Activated effector memory CD4-positive, alpha-beta T cell treated with anti-CD3 and anti-CD28 coated beads, Interleukin-2, amount 50 U/mL, for 16 hours (primary cell): ENCODE measurements at regions not wholly inside any gene's neighbourhood (a gene's known extent, or its start where the extent isn't known, plus 50 kb on each side); places are given as distances from the start of the nearest gene placed in this dataset.
"Not testable (repeated sequence)": the region's sequence is repeated elsewhere in the genome, so short reads cannot be mapped to it uniquely, and the experiment has no call there.

Experiments used
- DNase-seq: peaks from one replicate; pipeline ENCODE4 v3.0.0-alpha.2; 2020

DNA sequence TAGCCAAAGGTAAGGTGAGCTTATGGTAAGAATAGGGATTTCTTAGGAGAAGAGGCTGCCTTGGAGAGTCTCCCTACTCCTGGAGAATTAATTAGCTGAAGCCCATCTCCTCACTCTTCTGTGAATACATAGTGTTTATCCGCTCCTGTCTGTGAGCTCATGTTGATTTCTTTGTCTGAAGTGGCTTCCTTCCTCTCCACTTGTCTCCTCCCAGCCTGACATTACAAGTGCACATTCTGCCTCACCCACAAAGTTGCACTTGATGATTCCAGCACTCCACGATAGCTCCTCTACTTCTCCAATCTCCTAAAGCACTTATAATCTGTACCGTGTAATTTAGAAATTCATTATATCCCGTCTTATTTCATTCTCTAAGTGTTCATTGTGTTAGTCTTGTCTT lies 287.2 kb downstream of the QKI start:
- no peak for DNase-seq

GRCh38 chr6:163698086-163698485 lies 283.6 kb downstream of the QKI start:
- no peak for DNase-seq

DNA sequence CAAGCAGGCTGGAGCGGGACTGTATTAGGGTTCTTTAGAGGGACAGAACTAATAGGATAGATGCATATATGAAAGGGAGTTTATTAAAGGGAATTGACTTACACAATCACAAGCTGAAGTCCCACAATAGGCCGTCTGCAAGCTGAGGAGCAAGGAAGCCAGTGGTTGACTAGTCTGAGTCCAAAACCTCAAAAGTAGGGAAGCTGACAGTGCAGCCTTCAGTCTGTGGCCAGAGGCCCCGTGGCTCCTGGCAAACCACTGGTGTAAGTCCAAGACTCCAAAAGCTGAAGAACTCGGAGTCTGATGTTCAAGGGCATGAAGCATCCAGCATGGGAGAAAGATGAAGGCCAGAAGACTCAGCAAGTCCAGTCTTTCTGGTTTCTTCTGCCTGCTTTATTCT lies 281.8 kb downstream of the QKI start:
- not testable (repeated sequence) for DNase-seq

GRCh38 chr6:163695414-163695864 lies 280.9 kb downstream of the QKI start:
- no peak for DNase-seq

DNA sequence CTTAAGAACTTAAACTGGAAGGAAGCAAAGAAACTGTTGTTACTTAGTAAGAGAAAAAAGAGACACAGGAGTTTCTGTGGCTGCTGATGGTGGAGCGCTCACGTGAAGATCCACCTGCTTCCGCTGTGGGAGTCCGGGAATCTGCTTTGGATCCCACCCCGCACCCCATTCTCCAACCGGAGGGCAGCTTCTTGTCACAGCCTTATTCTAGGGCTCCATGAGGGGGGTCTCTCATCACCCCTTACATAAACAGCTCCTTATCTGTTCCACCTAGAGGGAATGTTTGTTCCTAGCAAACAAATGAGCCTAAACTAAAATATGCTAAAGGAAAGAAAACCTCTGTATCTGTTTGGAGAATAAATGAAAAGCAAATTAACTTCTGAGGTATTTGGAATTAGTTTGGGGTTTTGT lies 280.5 kb downstream of the QKI start:
- DNase-seq, result no peak

GRCh38 chr6:163694072-163694471 lies 279.6 kb downstream of the QKI start:
- no peak for DNase-seq

GRCh38 chr6:163691049-163691448 lies 276.5 kb downstream of the QKI start:
- no peak for DNase-seq

GRCh38 chr6:163688739-163689362 lies 274.3 kb downstream of the QKI start:
- DNase-seq, result no peak

GRCh38 chr6:163687075-163687474 lies 272.6 kb downstream of the QKI start:
- no peak for DNase-seq

DNA sequence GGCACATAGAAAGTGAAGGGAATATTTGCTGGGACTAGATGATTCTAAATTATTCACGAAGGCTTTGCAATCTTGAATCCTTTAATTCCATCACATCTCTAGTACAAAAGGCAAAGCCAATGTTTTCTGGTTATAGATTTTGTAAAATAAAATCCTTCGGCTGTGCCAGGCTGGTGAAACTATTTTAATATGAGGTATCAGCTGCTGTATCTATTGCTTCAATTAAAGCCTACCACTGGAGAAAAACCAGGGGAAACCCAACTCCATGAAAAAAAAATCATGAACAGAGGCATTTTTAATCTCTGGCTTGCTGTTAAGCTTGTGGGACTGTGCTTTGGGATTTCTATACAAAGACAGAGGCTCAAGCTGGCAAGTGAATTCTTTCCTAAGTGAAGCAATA lies 271.8 kb downstream of the QKI start:
- no peak for DNase-seq

DNA sequence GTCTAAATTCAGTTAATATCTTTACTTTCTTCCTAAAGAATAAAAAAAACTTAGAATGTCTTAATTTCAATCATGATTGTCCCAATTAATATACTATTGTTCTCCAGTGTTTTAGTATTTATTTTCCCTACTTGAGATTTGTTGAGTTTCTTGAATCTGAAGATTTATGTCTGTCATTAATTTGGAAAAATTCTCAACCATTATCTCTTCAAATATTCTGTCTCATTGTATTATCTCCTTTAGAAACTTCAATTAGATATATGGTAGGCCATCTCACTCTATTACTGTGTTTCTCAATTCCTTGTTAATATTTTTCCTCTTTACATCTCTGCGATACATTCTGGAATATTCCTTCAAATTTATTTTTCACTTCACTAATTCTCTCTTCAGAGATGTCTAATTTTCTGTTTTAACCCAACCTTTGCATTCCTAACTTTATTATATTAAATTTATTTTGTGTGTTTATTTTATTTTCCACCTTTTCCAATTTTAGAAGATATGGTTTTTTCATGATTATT lies 268.6 kb downstream of the QKI start:
- no peak for DNase-seq

DNA sequence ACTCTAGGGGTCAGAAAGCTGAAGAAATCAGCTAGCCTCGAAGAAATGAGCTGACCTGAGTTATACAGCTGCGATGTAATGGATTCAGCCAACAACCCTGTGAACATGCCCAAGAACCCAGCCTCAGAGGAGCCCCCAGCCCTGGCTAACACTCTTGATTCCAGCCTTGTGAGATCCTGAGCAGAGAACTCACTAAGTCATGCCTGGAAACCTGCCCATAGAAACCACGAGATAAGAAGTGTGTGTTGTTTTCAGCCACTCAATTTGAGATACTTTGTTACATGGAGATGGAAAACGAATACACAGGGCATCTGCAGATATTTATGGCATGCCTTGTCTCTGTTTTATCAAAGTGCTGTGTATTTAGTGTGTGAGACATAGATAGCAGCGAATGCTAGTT lies 265.2 kb downstream of the QKI start:
- DNase-seq, result no peak

GRCh38 chr6:163679012-163679660 lies 264.6 kb downstream of the QKI start:
- DNase-seq, result no peak

DNA sequence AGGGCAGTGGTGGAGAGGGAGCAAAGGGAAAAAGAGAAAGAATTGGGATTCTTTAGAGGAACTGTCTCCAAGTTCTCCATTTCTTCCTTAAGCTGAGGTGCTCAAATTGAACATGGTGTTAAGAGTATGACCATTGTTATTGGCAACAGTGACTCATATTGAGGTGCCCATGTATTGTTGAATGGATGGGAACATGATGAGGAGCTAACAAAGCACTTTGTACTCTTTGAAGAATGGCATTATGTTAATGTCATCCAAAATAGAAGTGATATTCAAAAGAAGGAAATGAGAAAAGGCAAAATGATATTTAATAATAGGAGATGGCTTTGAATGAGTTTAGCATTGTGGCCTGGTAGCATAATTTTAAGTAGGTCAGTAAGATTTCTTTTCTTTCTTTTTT lies 261.1 kb downstream of the QKI start:
- no peak for DNase-seq

GRCh38 chr6:163672710-163673109 lies 258.2 kb downstream of the QKI start:
- DNase-seq, result no peak

DNA sequence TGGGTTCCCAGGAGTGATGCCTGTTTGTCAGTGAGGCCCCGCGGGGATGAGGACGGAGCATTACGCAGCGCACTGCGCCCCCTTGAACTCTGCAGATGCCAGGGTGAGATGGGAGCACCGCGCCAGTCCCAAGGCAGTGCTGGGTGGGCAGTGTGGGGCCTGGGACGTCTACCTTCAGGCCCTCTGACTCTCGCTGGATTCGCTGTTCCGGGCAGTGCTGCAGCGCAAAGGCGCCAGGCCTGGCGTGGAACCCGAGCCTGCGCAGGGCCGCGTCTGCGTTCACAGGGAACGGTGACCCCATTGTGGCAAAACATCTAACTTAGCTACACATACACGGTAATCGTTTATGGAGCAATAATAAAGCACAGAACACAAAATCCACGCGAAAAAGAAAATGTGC lies 257.3 kb downstream of the QKI start:
- no peak for DNase-seq

- DNase-seq, result no peak
These were observed 256.8 kb downstream of the QKI start for GRCh38 chr6:163671355-163671754.

- no peak for DNase-seq
These were observed 255.8 kb downstream of the QKI start for GRCh38 chr6:163670336-163670735.

DNA sequence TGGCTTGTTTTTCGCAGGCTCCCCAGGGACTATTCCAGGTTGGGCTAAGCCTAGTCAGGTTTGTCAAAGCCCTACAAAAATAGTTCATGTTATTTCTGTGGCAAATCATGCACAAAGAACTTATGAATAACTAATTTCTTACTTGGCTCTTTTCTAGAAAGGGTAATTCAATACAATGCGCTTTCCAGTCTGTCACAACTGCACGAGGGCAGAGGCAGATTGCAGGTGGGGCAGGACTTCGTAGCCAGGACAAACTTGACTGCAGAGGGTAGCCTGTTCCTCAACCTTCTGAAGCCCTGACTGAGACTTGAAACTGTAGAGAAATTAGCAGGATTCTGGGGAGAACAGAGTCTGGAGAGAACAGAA lies 253.5 kb downstream of the QKI start:
- no peak for DNase-seq

DNA sequence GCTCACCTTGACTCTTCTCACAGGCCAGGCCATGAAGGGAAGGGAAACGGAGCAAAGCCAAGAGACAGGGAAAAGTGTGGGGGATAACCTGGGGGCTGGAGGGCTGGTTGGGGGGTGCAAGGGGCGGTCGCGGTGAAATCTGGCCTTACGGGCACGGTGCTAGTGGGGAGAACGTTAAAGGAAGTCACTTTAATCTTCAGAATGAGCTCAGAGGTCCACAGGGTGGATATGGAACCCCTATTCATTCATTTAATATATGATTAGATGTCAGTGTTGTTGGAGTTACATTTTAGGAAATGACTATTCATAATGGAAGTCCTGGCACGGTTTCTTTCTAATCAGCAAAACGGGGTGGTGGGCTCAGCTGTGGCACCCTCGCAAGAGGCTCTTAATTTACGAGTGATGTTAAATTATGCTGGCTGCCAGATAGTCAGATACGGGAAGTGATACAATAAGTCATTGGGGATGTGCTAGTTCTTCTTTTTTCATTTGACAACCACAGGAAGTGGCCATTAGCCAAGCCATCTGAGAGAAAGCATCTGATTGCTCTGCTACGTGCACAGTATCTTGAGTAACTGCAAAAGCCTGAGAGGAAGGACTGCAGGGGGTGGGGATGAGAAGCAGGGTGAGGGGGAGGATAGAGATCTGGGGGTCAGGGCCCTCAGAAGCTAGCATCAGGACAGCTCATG lies 253.0 kb downstream of the QKI start:
- DNase-seq, result no peak

DNA sequence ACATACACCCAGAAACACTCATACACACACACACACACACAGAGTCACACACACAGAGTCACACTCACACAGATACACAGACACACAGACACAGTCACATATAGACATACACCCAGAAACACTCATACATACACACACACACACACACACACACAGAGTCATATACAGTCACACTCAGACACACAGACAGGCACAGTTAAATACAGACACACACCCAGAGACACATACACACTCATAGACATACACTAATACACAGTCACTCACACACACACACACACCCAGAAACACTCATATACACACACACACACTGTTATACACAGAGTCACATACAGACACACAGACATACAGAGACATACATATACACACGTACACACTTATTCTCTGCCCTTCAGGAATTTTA lies 250.9 kb downstream of the QKI start:
- DNase-seq, result no peak

DNA sequence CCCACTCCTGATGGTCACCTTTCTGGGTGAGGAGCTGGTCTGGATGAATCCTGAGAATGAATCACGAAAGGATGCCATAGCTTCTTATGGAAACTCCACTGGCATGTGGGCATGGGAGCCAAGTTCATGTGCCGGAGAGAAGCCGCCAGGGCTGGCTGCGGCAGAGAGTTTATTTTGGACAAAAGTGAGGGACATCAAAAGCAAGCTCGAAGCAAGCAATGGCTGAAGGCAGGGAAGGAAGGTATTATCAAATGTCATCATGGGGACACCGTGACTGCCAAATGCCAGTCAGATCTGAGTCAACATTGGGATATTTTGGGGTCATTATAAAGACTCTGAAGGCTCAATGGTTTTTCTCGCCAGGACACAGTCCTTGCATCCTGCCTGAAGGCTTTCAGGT lies 249.1 kb downstream of the QKI start:
- DNase-seq, result no peak

- DNase-seq, result no peak
These were observed 248.2 kb downstream of the QKI start for GRCh38 chr6:163662604-163663225.

DNA sequence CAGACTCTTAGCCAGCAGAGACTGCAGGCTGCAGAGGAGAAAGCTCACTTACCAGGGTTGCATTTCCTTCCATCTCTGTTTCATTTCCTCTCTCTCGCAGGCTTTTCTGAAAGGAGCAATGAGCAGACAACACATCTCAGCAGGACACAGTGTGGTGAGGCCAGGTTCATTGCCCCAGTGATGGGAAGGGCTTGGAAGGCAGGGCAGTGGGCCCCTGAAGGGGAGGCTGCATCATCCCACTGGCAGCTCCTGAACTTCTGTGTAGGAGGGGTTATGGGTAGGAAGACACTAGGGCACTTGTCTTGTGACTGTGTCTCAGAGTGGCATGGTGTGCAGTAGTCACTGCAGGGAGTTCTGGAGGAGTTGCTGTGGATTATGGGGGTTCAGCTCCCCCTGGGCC lies 246.8 kb downstream of the QKI start:
- no peak for DNase-seq
